ENCODE measurements at regions not wholly inside any gene's neighbourhood (a gene's known extent, or its start where the extent isn't known, plus 50 kb on each side); places are given as distances from the start of the nearest gene placed in this dataset.
"Not testable (repeated sequence)": the region's sequence is repeated elsewhere in the genome, so short reads cannot be mapped to it uniquely, and the experiment has no call there.

GRCh38 chr4:158350161-158350560 is 139.9 kb downstream of the TMEM144 start:
- Mint-ChIP-seq H3K9me3 (no peaks in the 10 kb centered on the region), H3K27ac (no peak overlapping the region), H3K27me3 (ENCODE audit: low read depth) (no peaks in the 10 kb centered on the region)

GRCh38 chr4:158353541-158354304 is 143.4 kb downstream of the TMEM144 start:
- Mint-ChIP-seq H3K4me1 (no peaks in the 10 kb centered on the region), H3K4me3 (no peak overlapping the region), H3K9me3 (peaks cover 4% of the 10 kb centered on the region), H3K27me3 (ENCODE audit: low read depth) (no peaks in the 10 kb centered on the region), H3K27ac (no peak overlapping the region), H3K36me3 (ENCODE audit: low read depth) (peaks cover 4% of the 10 kb centered on the region)
- TF ChIP-seq, protein P1, sequence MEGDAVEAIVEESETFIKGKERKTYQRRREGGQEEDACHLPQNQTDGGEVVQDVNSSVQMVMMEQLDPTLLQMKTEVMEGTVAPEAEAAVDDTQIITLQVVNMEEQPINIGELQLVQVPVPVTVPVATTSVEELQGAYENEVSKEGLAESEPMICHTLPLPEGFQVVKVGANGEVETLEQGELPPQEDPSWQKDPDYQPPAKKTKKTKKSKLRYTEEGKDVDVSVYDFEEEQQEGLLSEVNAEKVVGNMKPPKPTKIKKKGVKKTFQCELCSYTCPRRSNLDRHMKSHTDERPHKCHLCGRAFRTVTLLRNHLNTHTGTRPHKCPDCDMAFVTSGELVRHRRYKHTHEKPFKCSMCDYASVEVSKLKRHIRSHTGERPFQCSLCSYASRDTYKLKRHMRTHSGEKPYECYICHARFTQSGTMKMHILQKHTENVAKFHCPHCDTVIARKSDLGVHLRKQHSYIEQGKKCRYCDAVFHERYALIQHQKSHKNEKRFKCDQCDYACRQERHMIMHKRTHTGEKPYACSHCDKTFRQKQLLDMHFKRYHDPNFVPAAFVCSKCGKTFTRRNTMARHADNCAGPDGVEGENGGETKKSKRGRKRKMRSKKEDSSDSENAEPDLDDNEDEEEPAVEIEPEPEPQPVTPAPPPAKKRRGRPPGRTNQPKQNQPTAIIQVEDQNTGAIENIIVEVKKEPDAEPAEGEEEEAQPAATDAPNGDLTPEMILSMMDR (IDR thresholded peaks at IDR 0.05; ENCODE audit: unreplicated experiment in 3 of 3), result no peak

More at GRCh38 chr4:158350161-158350560, 139.9 kb downstream of the TMEM144 start:
- no peaks in the 10 kb centered on the region for H3K4me1 Mint-ChIP-seq
- no peak overlapping the region for H3K4me3 Mint-ChIP-seq
- TF ChIP-seq, protein P1 (IDR thresholded peaks at IDR 0.05; ENCODE audit: unreplicated experiment in 3 of 3), result no peak
- no peaks in the 10 kb centered on the region for H3K36me3 Mint-ChIP-seq (ENCODE audit: low read depth)

- H3K4me1 Mint-ChIP-seq, result no peaks in the 10 kb centered on the region
- peaks cover 7% of the 10 kb centered on the region for H3K9me3 Mint-ChIP-seq
- TF ChIP-seq, protein P1 (IDR thresholded peaks at IDR 0.05; ENCODE audit: unreplicated experiment in 3 of 3), result no peak
- H3K36me3 Mint-ChIP-seq (ENCODE audit: low read depth), result peaks cover 4% of the 10 kb centered on the region
- H3K27ac Mint-ChIP-seq, result no peak overlapping the region
- no peaks in the 10 kb centered on the region for H3K27me3 Mint-ChIP-seq (ENCODE audit: low read depth)
- no peak overlapping the region for H3K4me3 Mint-ChIP-seq
Measured at GRCh38 chr4:158356301-158356700, 146.0 kb downstream of the TMEM144 start.

DNA sequence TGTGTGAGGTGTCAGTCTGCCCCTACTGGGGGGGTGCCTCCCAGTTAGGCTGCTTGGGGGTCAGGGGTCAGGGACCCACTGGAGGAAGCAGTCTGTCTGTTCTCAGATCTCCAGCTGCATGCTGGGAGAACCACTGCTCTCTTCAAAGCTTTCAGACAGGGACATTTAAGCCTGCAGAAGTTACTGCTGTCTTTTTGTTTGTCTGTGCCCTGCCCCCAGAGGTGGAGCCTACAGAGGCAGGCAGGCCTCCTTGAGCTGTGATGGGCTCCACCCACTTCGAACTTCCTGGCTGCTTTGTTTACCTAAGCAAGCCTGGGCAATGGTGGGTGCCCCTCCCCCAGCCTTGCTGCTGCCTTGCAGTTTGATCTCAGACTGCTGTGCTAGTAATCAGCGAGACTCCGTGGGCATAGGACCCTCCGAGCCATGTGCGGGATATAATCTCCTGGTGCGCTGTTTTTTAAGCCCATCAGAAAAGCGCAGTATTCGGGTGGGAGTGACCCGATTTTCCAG is 153.7 kb upstream of the RXFP1 start:
- not testable (repeated sequence) for H3K4me3 Mint-ChIP-seq; H3K27ac Mint-ChIP-seq; H3K36me3 Mint-ChIP-seq (ENCODE audit: low read depth); H3K27me3 Mint-ChIP-seq (ENCODE audit: low read depth); H3K4me1 Mint-ChIP-seq
- H3K9me3 Mint-ChIP-seq, result peaks cover 31% of the 10 kb centered on the region

- no peak overlapping the region for H3K27ac Mint-ChIP-seq
- H3K27me3 Mint-ChIP-seq (ENCODE audit: low read depth), result no peaks in the 10 kb centered on the region
- no peaks in the 10 kb centered on the region for H3K4me1 Mint-ChIP-seq
- no peaks in the 10 kb centered on the region for H3K36me3 Mint-ChIP-seq (ENCODE audit: low read depth)
- no peak overlapping the region for H3K4me3 Mint-ChIP-seq
- H3K9me3 Mint-ChIP-seq, result peaks cover 15% of the 10 kb centered on the region
- TF ChIP-seq, protein P1 (IDR thresholded peaks at IDR 0.05; ENCODE audit: unreplicated experiment in 3 of 3), result no peak
Measured at GRCh38 chr4:158371158-158371557, 150.5 kb upstream of the RXFP1 start.

GRCh38 chr4:158374318-158374717 is 147.4 kb upstream of the RXFP1 start:
- Mint-ChIP-seq H3K36me3 (ENCODE audit: low read depth) (no peaks in the 10 kb centered on the region), H3K4me3 (no peak overlapping the region), H3K27ac (no peak overlapping the region), H3K27me3 (ENCODE audit: low read depth) (no peaks in the 10 kb centered on the region), H3K4me1 (no peaks in the 10 kb centered on the region), H3K9me3 (peaks cover 3% of the 10 kb centered on the region)
- TF ChIP-seq, protein P1 (IDR thresholded peaks at IDR 0.05; ENCODE audit: unreplicated experiment in 3 of 3), result no peak

Measured in nephron (organoid).